ENCODE measurements at regions not wholly inside any gene's neighbourhood (a gene's known extent, or its start where the extent isn't known, plus 50 kb on each side); places are given as distances from the start of the nearest gene placed in this dataset.

- TF ChIP-seq EZH2 (IDR thresholded peaks at IDR 0.05) (no peak), CTCF (IDR thresholded peaks at IDR 0.05) (no peak)
Observed at GRCh38 chr11:70597006-70597555, 198.8 kb downstream of the CTTN start.

Measured in neural progenitor cell (in vitro differentiated cells).